Cardiac fibroblast (primary cell): ENCODE measurements at regions not wholly inside any gene's neighbourhood (a gene's known extent, or its start where the extent isn't known, plus 50 kb on each side); places are given as distances from the start of the nearest gene placed in this dataset.
A peak's percentile ranks its signal among the peaks of the same experiment; 100 is the strongest.

Experiments
- DNase-seq, 2 donors: peaks; one replicate each; pipeline versions ENCODE4 v3.0.0 to v3.0.0-alpha.2; 2010; ENCODE audit warnings: low read depth in 2 of 2
- H3K4me3 ChIP-seq, 2 donors: replicated peaks in 1 of 2; 1 replicate in 1 of 2; 2 replicates in 1 of 2; pipeline ENCODE4 v1.5.1; 2011; ENCODE audit warnings: low read depth in 2 of 2, low read length in 2 of 2, mild to moderate bottlenecking in 2 of 2, moderate library complexity in 1 of 2
- TF ChIP-seq, protein P1 (sequence below): IDR thresholded peaks from one replicate; pipeline ENCODE4 v1.5.1; 2011; ENCODE audit warnings: low read depth, mild to moderate bottlenecking, low read length, inconsistent platforms

DNA sequence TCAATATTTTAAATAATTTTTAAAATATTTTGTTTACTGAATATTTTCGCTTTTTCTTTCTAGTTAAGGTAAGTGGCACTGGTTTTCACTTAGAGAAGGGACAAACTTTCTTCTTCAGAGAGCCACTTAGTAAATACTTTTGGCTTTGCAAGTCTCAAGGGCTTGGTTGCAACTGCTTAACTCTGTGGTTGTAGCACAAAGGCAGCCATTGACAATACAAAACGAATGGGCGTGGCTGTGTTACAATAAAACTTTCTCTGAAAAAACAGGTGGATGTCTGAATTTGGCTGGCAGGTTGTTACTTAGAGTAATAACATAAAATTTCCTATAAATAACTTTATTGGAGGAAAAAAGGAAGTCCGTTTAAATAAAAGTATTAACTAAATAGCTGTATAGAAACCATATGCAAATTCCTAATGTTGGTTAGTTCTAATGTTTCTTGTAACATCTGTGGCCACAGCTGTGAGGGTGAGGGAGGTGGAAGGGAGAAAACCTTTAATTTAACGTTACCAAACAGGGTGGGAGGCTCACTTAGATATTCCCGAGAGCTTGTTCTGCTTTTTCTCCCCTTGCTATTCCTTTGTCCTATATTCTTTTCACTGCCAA is 62.4 kb upstream of the TNP1 start:
- DNase-seq, result no peak
- H3K4me3 ChIP-seq, result no peak overlapping the region
- TF ChIP-seq, protein P1, sequence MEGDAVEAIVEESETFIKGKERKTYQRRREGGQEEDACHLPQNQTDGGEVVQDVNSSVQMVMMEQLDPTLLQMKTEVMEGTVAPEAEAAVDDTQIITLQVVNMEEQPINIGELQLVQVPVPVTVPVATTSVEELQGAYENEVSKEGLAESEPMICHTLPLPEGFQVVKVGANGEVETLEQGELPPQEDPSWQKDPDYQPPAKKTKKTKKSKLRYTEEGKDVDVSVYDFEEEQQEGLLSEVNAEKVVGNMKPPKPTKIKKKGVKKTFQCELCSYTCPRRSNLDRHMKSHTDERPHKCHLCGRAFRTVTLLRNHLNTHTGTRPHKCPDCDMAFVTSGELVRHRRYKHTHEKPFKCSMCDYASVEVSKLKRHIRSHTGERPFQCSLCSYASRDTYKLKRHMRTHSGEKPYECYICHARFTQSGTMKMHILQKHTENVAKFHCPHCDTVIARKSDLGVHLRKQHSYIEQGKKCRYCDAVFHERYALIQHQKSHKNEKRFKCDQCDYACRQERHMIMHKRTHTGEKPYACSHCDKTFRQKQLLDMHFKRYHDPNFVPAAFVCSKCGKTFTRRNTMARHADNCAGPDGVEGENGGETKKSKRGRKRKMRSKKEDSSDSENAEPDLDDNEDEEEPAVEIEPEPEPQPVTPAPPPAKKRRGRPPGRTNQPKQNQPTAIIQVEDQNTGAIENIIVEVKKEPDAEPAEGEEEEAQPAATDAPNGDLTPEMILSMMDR, result no peak

DNA sequence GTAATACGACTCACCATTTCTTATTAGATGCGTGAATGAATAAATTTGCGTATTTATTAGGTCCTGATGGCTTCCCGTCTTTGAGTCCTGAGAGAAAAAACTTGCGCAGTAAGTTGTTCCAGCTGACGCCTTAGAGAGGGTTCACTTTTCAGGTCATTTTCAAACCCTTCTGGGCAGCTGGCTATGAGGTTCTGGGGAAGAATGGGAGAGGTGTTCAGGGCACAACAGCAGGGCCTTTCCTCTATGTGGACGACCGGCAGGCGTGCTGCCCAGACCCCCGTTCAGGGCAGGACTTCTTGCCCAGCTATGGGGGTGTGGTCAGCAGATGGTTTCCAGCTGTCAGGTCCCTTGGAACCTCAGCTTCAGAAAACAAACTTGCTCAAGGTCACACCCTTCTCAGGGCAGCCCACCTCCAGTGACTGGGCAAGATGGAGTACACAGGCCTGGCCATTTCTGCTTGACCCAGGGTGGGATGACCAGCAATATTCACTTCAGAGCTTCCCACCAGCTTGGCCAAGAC is 61.1 kb upstream of the TNP1 start:
- TF ChIP-seq, protein P1, result no peak
- DNase-seq, result no peak
- no peak overlapping the region for H3K4me3 ChIP-seq

- no peak overlapping the region for H3K4me3 ChIP-seq
- TF ChIP-seq, protein P1, result no peak
- no peak for DNase-seq
These were observed 60.4 kb upstream of the TNP1 start for GRCh38 chr2:216920143-216920876.

DNA sequence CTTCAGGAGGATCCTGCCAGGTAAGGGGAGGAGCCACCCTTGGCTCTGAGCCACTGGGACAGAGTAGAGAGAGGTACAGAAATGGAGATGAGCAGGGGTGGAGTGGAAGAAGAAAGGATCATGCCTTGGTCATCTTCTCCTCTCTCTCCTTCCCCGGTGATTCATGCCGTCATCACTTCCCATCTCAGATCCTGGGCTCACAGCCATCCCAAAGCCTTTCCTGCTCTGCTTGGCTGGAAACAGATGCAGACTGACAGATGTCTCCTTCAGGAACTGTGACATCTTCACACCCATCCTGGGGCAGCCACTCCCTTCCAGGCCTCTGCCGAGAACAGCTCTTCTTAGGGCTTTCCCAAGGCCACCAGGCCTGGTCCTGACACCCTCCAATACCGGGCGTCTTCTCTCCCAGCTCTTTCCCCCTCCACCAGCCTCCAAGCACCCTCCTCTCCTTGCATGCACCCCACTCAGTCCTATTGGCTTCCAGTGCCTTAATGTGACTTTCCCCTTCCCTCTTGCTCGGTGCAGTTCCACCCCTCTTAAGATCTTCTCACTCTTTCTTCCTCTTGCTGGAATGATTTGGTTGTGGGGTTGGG is 58.3 kb upstream of the TNP1 start:
- TF ChIP-seq, protein P1, result no peak
- no peak overlapping the region for H3K4me3 ChIP-seq
- DNase-seq, result peak; percentile 28 to 74

- TF ChIP-seq, protein P1, result no peak
- no peak overlapping the region for H3K4me3 ChIP-seq
- DNase-seq, result no peak
These were observed 57.2 kb upstream of the TNP1 start for GRCh38 chr2:216916956-216917650.

DNA sequence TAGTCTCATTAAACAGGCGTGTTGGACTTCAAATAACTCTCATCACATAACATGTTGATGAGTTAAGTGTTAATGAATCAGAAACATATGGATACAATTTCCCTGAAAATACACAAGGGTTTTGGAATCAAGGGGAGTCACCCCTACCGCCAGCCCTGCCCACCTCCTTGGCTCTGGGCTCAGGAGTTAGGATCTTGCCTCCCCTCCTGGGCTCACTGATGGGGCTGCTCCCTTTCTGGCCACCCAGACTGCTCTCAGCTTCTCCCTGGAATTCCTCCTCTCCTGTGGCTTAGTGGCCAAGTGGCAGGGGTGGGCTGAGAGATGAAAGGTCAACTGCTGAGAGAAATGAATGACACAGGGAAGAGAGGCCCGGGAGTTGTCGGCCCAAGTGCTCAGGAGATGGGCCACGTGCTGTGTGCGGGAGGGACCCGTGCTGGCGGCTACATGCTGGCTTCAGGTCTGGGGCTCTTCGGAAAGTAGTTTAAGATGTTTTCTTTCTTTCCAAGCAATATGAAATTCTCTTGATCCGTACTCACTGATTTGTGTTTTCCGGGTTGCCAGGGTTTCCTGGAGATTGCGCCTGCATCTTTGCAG is 55.8 kb upstream of the TNP1 start:
- DNase-seq, result no peak
- no peak overlapping the region for H3K4me3 ChIP-seq
- TF ChIP-seq, protein P1, result no peak
